WTC11 (cell line): ENCODE measurements at regions not wholly inside any gene's neighbourhood (a gene's known extent, or its start where the extent isn't known, plus 50 kb on each side); places are given as distances from the start of the nearest gene placed in this dataset.

Experiments
- ATAC-seq: fragments of 200-7000 bp; cut with Tn5 transposase; 2 replicates; pipeline ENCODE4 v1.10.0; 2021; ENCODE audit warnings: mild to moderate bottlenecking, moderate library complexity
- CTCF ChIA-PET: fragments of 300-600 bp; sonication (Branson Sonifier 250); formaldehyde crosslinking; loops from one replicate; lab custom pipeline; 2021; ENCODE audit warnings: antibody characterized with exemption; lab: Charles Lee
- POLR2A ChIA-PET: fragments of 350-600 bp; sonication (Branson Sonifier 250); formaldehyde crosslinking; loops from one replicate; lab custom pipeline; 2021; ENCODE audit warnings: antibody characterized with exemption; lab: Charles Lee
- DNase-seq: peaks from one replicate; pipeline ENCODE4 v3.0.0; 2021; ENCODE audit warnings: low spot score
- H3K27ac Mint-ChIP-seq: 2 replicates; pipeline ENCODE4 v1.8.0; 2021; ENCODE audit warnings: mixed read lengths
- H3K27me3 Mint-ChIP-seq: 2 replicates; pipeline ENCODE4 v1.8.0; 2021; ENCODE audit warnings: low read depth, mild to moderate bottlenecking, moderate library complexity, mixed read lengths
- H3K36me3 Mint-ChIP-seq: 2 replicates; pipeline ENCODE4 v1.8.0; 2021; ENCODE audit warnings: mixed read lengths
- H3K4me1 Mint-ChIP-seq: 2 replicates; pipeline ENCODE4 v1.8.0; 2022; ENCODE audit warnings: mixed read lengths
- H3K4me3 Mint-ChIP-seq: 2 replicates; pipeline ENCODE4 v1.8.0; 2021; ENCODE audit warnings: mild to moderate bottlenecking, moderate library complexity, mixed read lengths
- H3K9me3 Mint-ChIP-seq: 2 replicates; pipeline ENCODE4 v1.8.0; 2021; ENCODE audit warnings: mixed read lengths
- ATF3 ChIP-seq: sonication (generic); formaldehyde crosslinking; conservative IDR thresholded peaks from 2 replicates; pipeline ENCODE4 v1.8.1; 2022; ENCODE audit warnings: mild to moderate bottlenecking, missing genetic modification reagents
- FOXP4 ChIP-seq: sonication (generic); formaldehyde crosslinking; IDR thresholded peaks from 2 replicates; pipeline ENCODE4 v1.8.0; 2022; ENCODE audit warnings: mild to moderate bottlenecking, missing genetic modification reagents
- NR2C2 ChIP-seq: sonication (generic); formaldehyde crosslinking; IDR thresholded peaks from 2 replicates; pipeline ENCODE4 v1.8.0; 2022; ENCODE audit warnings: mild to moderate bottlenecking, missing genetic modification reagents
- RELA ChIP-seq: sonication (generic); formaldehyde crosslinking; IDR thresholded peaks from 2 replicates; pipeline ENCODE4 v1.8.1; 2022; ENCODE audit warnings: missing genetic modification reagents, mild to moderate bottlenecking, borderline replicate concordance
- USF1 ChIP-seq: sonication (generic); formaldehyde crosslinking; IDR thresholded peaks from 2 replicates; pipeline ENCODE4 v1.8.0; 2022; ENCODE audit warnings: mild to moderate bottlenecking, missing genetic modification reagents
- ZNF121 ChIP-seq: sonication (generic); formaldehyde crosslinking; IDR thresholded peaks from 2 replicates; pipeline ENCODE4 v1.8.0; 2023; ENCODE audit warnings: missing genetic modification reagents
- ZNF232 ChIP-seq: sonication (generic); formaldehyde crosslinking; IDR thresholded peaks from 2 replicates; pipeline ENCODE4 v1.8.0; 2022; ENCODE audit warnings: mild to moderate bottlenecking, missing genetic modification reagents
- ZNF281 ChIP-seq: sonication (generic); formaldehyde crosslinking; IDR thresholded peaks from 2 replicates; pipeline ENCODE4 v1.8.0; 2023; ENCODE audit warnings: mild to moderate bottlenecking, missing genetic modification reagents
- TF ChIP-seq, protein P1 (sequence below): sonication (generic); formaldehyde crosslinking; IDR thresholded peaks from 2 replicates; pipeline ENCODE4 v1.8.0; 2023; ENCODE audit warnings: missing genetic modification reagents
- TF ChIP-seq, protein P2 (sequence below): sonication (generic); formaldehyde crosslinking; conservative IDR thresholded peaks from 2 replicates; pipeline ENCODE4 v1.8.1; 2023; ENCODE audit warnings: mild to moderate bottlenecking, low read depth, missing genetic modification reagents, moderate library complexity
- TF ChIP-seq, protein P3 (sequence below): sonication (generic); formaldehyde crosslinking; IDR thresholded peaks from 2 replicates; pipeline ENCODE4 v1.8.1; 2022; ENCODE audit warnings: low read depth, mild to moderate bottlenecking, moderate library complexity, missing genetic modification reagents, borderline replicate concordance

DNA sequence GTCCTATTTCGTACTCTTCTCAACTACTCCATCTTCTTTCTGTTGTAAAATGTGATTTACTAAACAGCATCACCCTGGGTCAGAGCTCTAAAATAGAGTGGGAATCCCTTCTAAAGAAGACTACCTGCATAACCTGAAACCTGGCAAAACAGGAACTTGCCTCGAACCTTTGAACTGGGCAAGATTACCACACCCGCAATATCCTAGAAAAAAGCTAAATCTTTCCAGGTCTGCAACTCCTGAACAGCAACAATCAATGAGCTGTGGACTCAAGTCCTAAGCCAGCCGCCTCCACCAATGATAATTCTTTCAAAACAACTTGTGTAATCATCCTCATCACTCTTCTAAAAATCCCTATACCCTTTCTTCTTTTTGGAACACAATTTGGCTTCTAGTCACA, 824.2 kb upstream of the COBL start (continued):
- TF ChIP-seq, protein P1, sequence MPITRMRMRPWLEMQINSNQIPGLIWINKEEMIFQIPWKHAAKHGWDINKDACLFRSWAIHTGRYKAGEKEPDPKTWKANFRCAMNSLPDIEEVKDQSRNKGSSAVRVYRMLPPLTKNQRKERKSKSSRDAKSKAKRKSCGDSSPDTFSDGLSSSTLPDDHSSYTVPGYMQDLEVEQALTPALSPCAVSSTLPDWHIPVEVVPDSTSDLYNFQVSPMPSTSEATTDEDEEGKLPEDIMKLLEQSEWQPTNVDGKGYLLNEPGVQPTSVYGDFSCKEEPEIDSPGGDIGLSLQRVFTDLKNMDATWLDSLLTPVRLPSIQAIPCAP: no peak
- TF ChIP-seq, protein P2, sequence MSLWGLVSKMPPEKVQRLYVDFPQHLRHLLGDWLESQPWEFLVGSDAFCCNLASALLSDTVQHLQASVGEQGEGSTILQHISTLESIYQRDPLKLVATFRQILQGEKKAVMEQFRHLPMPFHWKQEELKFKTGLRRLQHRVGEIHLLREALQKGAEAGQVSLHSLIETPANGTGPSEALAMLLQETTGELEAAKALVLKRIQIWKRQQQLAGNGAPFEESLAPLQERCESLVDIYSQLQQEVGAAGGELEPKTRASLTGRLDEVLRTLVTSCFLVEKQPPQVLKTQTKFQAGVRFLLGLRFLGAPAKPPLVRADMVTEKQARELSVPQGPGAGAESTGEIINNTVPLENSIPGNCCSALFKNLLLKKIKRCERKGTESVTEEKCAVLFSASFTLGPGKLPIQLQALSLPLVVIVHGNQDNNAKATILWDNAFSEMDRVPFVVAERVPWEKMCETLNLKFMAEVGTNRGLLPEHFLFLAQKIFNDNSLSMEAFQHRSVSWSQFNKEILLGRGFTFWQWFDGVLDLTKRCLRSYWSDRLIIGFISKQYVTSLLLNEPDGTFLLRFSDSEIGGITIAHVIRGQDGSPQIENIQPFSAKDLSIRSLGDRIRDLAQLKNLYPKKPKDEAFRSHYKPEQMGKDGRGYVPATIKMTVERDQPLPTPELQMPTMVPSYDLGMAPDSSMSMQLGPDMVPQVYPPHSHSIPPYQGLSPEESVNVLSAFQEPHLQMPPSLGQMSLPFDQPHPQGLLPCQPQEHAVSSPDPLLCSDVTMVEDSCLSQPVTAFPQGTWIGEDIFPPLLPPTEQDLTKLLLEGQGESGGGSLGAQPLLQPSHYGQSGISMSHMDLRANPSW: no peak
- TF ChIP-seq NR2C2 (CRISPR knock-in tag): no peak

- peaks cover 61% of the 10 kb centered on the region for H3K9me3 Mint-ChIP-seq
- TF ChIP-seq ZNF281 (CRISPR knock-in tag) (no peak), NR2C2 (CRISPR knock-in tag) (no peak), USF1 (CRISPR knock-in tag) (no peak), ZNF121 (CRISPR knock-in tag) (no peak), ZNF232 (CRISPR knock-in tag) (no peak), ATF3 (CRISPR knock-in tag) (no peak)
- TF ChIP-seq, protein P3, sequence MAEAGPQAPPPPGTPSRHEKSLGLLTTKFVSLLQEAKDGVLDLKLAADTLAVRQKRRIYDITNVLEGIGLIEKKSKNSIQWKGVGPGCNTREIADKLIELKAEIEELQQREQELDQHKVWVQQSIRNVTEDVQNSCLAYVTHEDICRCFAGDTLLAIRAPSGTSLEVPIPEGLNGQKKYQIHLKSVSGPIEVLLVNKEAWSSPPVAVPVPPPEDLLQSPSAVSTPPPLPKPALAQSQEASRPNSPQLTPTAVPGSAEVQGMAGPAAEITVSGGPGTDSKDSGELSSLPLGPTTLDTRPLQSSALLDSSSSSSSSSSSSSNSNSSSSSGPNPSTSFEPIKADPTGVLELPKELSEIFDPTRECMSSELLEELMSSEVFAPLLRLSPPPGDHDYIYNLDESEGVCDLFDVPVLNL (CRISPR knock-in tag): no peak
- H3K36me3 Mint-ChIP-seq: peaks cover 51% of the 10 kb centered on the region
- ChIA-PET POLR2A (no interaction called here), CTCF (no interaction called here)
- H3K4me3 Mint-ChIP-seq: no peak overlapping the region
- H3K4me1 Mint-ChIP-seq: no peaks in the 10 kb centered on the region; the same call in 1 of the 2 replicates
- H3K27me3 Mint-ChIP-seq: peaks cover 4% of the 10 kb centered on the region
- no peak for DNase-seq
- ATAC-seq: no peak
- H3K27ac Mint-ChIP-seq: no peak overlapping the region
These were observed 818.8 kb upstream of the COBL start for GRCh38 chr7:52135403-52135802.

- ChIA-PET CTCF (no interaction called here), POLR2A (interaction anchor here (0.7 kb wide), 1 partner anchor 157 kb away, joined by 4 read pairs; no protein-coding TSS in a partner anchor)
- TF ChIP-seq RELA (CRISPR knock-in tag) (no peak), FOXP4 (CRISPR knock-in tag) (peak; percentile 72; the same call in 1 of the 2 replicates)
- H3K27me3 Mint-ChIP-seq: no peaks in the 10 kb centered on the region
- H3K4me3 Mint-ChIP-seq: no peak overlapping the region
- no peak for DNase-seq
- H3K27ac Mint-ChIP-seq: no peak overlapping the region
- H3K4me1 Mint-ChIP-seq: peaks cover 46% of the 10 kb centered on the region
- peaks cover 4% of the 10 kb centered on the region for H3K36me3 Mint-ChIP-seq
- peak; percentile 59; the same call in 1 of the 2 replicates for ATAC-seq
- H3K9me3 Mint-ChIP-seq: peaks cover 5% of the 10 kb centered on the region
These were observed 812.7 kb upstream of the COBL start for GRCh38 chr7:52129278-52129677.
